ENCODE measurements at regions not wholly inside any gene's neighbourhood (a gene's known extent, or its start where the extent isn't known, plus 50 kb on each side); places are given as distances from the start of the nearest gene placed in this dataset.

- no peaks in the 10 kb centered on the region for H3K4me1 ChIP-seq (ENCODE audit: control insufficient read depth, insufficient read depth, low read length)
- POLR2A ChIA-PET, result no interaction called here
- no peak overlapping the region for H3K4me3 ChIP-seq (ENCODE audit: low read depth, low read length)
- no peak for TF ChIP-seq ZNF488 (tag by site-specific recombination; IDR thresholded peaks at IDR 0.05)
- TF ChIP-seq ZBTB6 (tag by site-specific recombination; IDR thresholded peaks at IDR 0.05), result no peak
- no peak for TF ChIP-seq ZNF211 (tag by site-specific recombination; IDR thresholded peaks at IDR 0.05; ENCODE audit: low read depth)
- TF ChIP-seq ZNF549 (tag by site-specific recombination; IDR thresholded peaks at IDR 0.05), result no peak
- no peak for TF ChIP-seq ZNF629 (tag by site-specific recombination; IDR thresholded peaks at IDR 0.05)
- no peak for TF ChIP-seq ZNF280D (tag by site-specific recombination; IDR thresholded peaks at IDR 0.05)
- no peak for TF ChIP-seq KLF1 (tag by site-specific recombination; IDR thresholded peaks at IDR 0.05)
- TF ChIP-seq ZNF433 (tag by site-specific recombination; IDR thresholded peaks at IDR 0.05; ENCODE audit: low read depth), result no peak
- no peak for TF ChIP-seq ZNF600 (tag by site-specific recombination; IDR thresholded peaks at IDR 0.05)
- TF ChIP-seq ZNF830 (tag by site-specific recombination; IDR thresholded peaks at IDR 0.05; ENCODE audit: low read depth), result no peak
- CTCF ChIA-PET, result no interaction called here
- H3K27ac ChIP-seq (ENCODE audit: extremely low read depth, low read depth, low read length), result no peak overlapping the region
- no peaks in the 10 kb centered on the region for H3K36me3 ChIP-seq (ENCODE audit: control insufficient read depth in 2 of 2, insufficient read depth in 1 of 2, low read length in 2 of 2)
- H3K9me3 ChIP-seq (ENCODE audit: control insufficient read depth, insufficient read depth, low read depth, low read length), result no peaks in the 10 kb centered on the region
Observed at GRCh38 chr2:144198116-144198515, 321.8 kb downstream of the ZEB2 start.

GRCh38 chr2:144194326-144195071, 325.4 kb downstream of the ZEB2 start:
- POLR2A ChIA-PET, result no interaction called here

GRCh38 chr2:144190908-144191605, 328.9 kb downstream of the ZEB2 start:
- Histone ChIP-seq H3K9me3 (ENCODE audit: control insufficient read depth, insufficient read depth, low read depth, low read length) (no peaks in the 10 kb centered on the region), H3K4me1 (ENCODE audit: control insufficient read depth, insufficient read depth, low read length) (no peaks in the 10 kb centered on the region), H3K4me3 (ENCODE audit: low read depth, low read length) (no peak overlapping the region), H3K36me3 (ENCODE audit: control insufficient read depth in 2 of 2, insufficient read depth in 1 of 2, low read length in 2 of 2) (no peaks in the 10 kb centered on the region), H3K27ac (ENCODE audit: extremely low read depth, low read depth, low read length) (no peak overlapping the region)
- ChIA-PET CTCF (no interaction called here), POLR2A (interaction anchor here (0.6 kb wide), 1 partner anchor 280 kb away, joined by 3 read pairs; no protein-coding TSS in a partner anchor)
- TF ChIP-seq ZNF157 (tag by site-specific recombination; IDR thresholded peaks at IDR 0.05) (no peak), ZNF514 (tag by site-specific recombination; IDR thresholded peaks at IDR 0.05) (no peak), HOXC10 (CRISPR knock-in tag; IDR thresholded peaks at IDR 0.05) (no peak), ZBTB10 (tag by site-specific recombination; IDR thresholded peaks at IDR 0.05) (no peak), ZNF18 (tag by site-specific recombination; IDR thresholded peaks at IDR 0.05) (no peak), ZNF555 (tag by site-specific recombination; conservative IDR thresholded peaks at IDR 0.05) (no peak), SETDB1 (IDR thresholded peaks at IDR 0.05; ENCODE audit: insufficient read length, low read length) (no peak)

More at GRCh38 chr2:144194326-144195071, 325.4 kb downstream of the ZEB2 start:
- CTCF ChIA-PET, result no interaction called here
- Histone ChIP-seq H3K27ac (ENCODE audit: extremely low read depth, low read depth, low read length) (no peak overlapping the region), H3K4me3 (ENCODE audit: low read depth, low read length) (no peak overlapping the region), H3K36me3 (ENCODE audit: control insufficient read depth in 2 of 2, insufficient read depth in 1 of 2, low read length in 2 of 2) (no peaks in the 10 kb centered on the region), H3K9me3 (ENCODE audit: control insufficient read depth, insufficient read depth, low read depth, low read length) (no peaks in the 10 kb centered on the region), H3K4me1 (ENCODE audit: control insufficient read depth, insufficient read depth, low read length) (no peaks in the 10 kb centered on the region)
- no peak for TF ChIP-seq ZNF707 (tag by site-specific recombination; IDR thresholded peaks at IDR 0.05)
- TF ChIP-seq ZBTB7A (tag by site-specific recombination; IDR thresholded peaks at IDR 0.05; ENCODE audit: low read depth), result no peak
- TF ChIP-seq ZNF140 (tag by site-specific recombination; IDR thresholded peaks at IDR 0.05), result no peak
- TF ChIP-seq ZNF510 (tag by site-specific recombination; IDR thresholded peaks at IDR 0.05; ENCODE audit: insufficient replicate concordance), result no peak
- no peak for TF ChIP-seq ZNF274 (IDR thresholded peaks at IDR 0.05; ENCODE audit: low read length)
- no peak for TF ChIP-seq ZNF274 (tag by site-specific recombination; IDR thresholded peaks at IDR 0.05; ENCODE audit: borderline replicate concordance)
- no peak for TF ChIP-seq ZNF341 (tag by site-specific recombination; IDR thresholded peaks at IDR 0.05; ENCODE audit: low read depth)
- TF ChIP-seq ZNF571 (tag by site-specific recombination; IDR thresholded peaks at IDR 0.05), result no peak
- TF ChIP-seq RBAK (tag by site-specific recombination; IDR thresholded peaks at IDR 0.05), result no peak
- TF ChIP-seq EGR2 (tag by site-specific recombination; IDR thresholded peaks at IDR 0.05; ENCODE audit: low read depth), result no peak
- TF ChIP-seq ZNF175 (tag by site-specific recombination; IDR thresholded peaks at IDR 0.05), result no peak
- no peak for TF ChIP-seq ZNF544 (tag by site-specific recombination; IDR thresholded peaks at IDR 0.05)
